ENCODE measurements at regions not wholly inside any gene's neighbourhood (a gene's known extent, or its start where the extent isn't known, plus 50 kb on each side); places are given as distances from the start of the nearest gene placed in this dataset.
"Not testable (repeated sequence)": the region's sequence is repeated elsewhere in the genome, so short reads cannot be mapped to it uniquely, and the experiment has no call there.

- H3K9me3 ChIP-seq (ENCODE audit: control insufficient read depth in 2 of 2, insufficient read depth in 1 of 2, low read depth in 1 of 2, low read length in 1 of 2); H3K36me3 ChIP-seq (ENCODE audit: control insufficient read depth in 3 of 3, insufficient read depth in 2 of 3, low read depth in 1 of 3, low read length in 3 of 3); H3K27ac ChIP-seq (ENCODE audit: low read depth in 1 of 3, low read length in 2 of 3); FAIRE-seq; H3K4me1 ChIP-seq (ENCODE audit: control insufficient read depth in 3 of 3, insufficient read depth in 2 of 3, low read depth in 1 of 3, low read length in 2 of 3); H3K4me3 ChIP-seq (ENCODE audit: low read depth in 1 of 3, low read length in 3 of 3); H3K27me3 ChIP-seq (ENCODE audit: control insufficient read depth in 3 of 3, insufficient read depth in 3 of 3, low read length in 3 of 3): not testable (repeated sequence)
- WGBS, 3 donors: 78% methylated on average over 8 of the region's 8 CpGs
- DNase-seq: peak in 1 of 2 donors; percentile 9
Observed at GRCh38 chr4:22598113-22599047, 82.5 kb upstream of the ADGRA3 start.

GRCh38 chr4:22599228-22599928, 83.5 kb upstream of the ADGRA3 start:
- not testable (repeated sequence) for H3K27me3 ChIP-seq (ENCODE audit: control insufficient read depth in 3 of 3, insufficient read depth in 3 of 3, low read length in 3 of 3); FAIRE-seq; DNase-seq; H3K4me1 ChIP-seq (ENCODE audit: control insufficient read depth in 3 of 3, insufficient read depth in 2 of 3, low read depth in 1 of 3, low read length in 2 of 3); H3K36me3 ChIP-seq (ENCODE audit: control insufficient read depth in 3 of 3, insufficient read depth in 2 of 3, low read depth in 1 of 3, low read length in 3 of 3); H3K4me3 ChIP-seq (ENCODE audit: low read depth in 1 of 3, low read length in 3 of 3); H3K9me3 ChIP-seq (ENCODE audit: control insufficient read depth in 2 of 2, insufficient read depth in 1 of 2, low read depth in 1 of 2, low read length in 1 of 2); H3K27ac ChIP-seq (ENCODE audit: low read depth in 1 of 3, low read length in 2 of 3)
- WGBS, 3 donors: 90 to 96% (median 93%) methylated on average over 21 to 22 of the region's 22 CpGs

- H3K4me1 ChIP-seq (ENCODE audit: control insufficient read depth in 3 of 3, insufficient read depth in 2 of 3, low read depth in 1 of 3, low read length in 2 of 3); H3K36me3 ChIP-seq (ENCODE audit: control insufficient read depth in 3 of 3, insufficient read depth in 2 of 3, low read depth in 1 of 3, low read length in 3 of 3); H3K9me3 ChIP-seq (ENCODE audit: control insufficient read depth in 2 of 2, insufficient read depth in 1 of 2, low read depth in 1 of 2, low read length in 1 of 2); H3K27ac ChIP-seq (ENCODE audit: low read depth in 1 of 3, low read length in 2 of 3); DNase-seq; H3K27me3 ChIP-seq (ENCODE audit: control insufficient read depth in 3 of 3, insufficient read depth in 3 of 3, low read length in 3 of 3); FAIRE-seq; H3K4me3 ChIP-seq (ENCODE audit: low read depth in 1 of 3, low read length in 3 of 3): not testable (repeated sequence)
- whole genome bisulfite sequencing, 3 donors: 87 to 94% (median 92%) methylated on average over 8 of the region's 8 CpGs
Observed at GRCh38 chr4:22599929-22600432, 84.1 kb upstream of the ADGRA3 start.

- not testable (repeated sequence) for H3K36me3 ChIP-seq (ENCODE audit: control insufficient read depth in 3 of 3, insufficient read depth in 2 of 3, low read depth in 1 of 3, low read length in 3 of 3); FAIRE-seq; H3K27me3 ChIP-seq (ENCODE audit: control insufficient read depth in 3 of 3, insufficient read depth in 3 of 3, low read length in 3 of 3); H3K9me3 ChIP-seq (ENCODE audit: control insufficient read depth in 2 of 2, insufficient read depth in 1 of 2, low read depth in 1 of 2, low read length in 1 of 2); H3K27ac ChIP-seq (ENCODE audit: low read depth in 1 of 3, low read length in 2 of 3); H3K4me1 ChIP-seq (ENCODE audit: control insufficient read depth in 3 of 3, insufficient read depth in 2 of 3, low read depth in 1 of 3, low read length in 2 of 3); DNase-seq; H3K4me3 ChIP-seq (ENCODE audit: low read depth in 1 of 3, low read length in 3 of 3)
- 88 to 97% (median 95%) methylated on average over 6 of the region's 6 CpGs for WGBS, 3 donors
Observed at GRCh38 chr4:22601638-22602037, 85.8 kb upstream of the ADGRA3 start.

- FAIRE-seq (no peak), DNase-seq (peak; percentile 55 to 67)
- Histone ChIP-seq H3K4me1 (ENCODE audit: control insufficient read depth in 3 of 3, insufficient read depth in 2 of 3, low read depth in 1 of 3, low read length in 2 of 3) (no peaks in the 10 kb centered on the region), H3K27ac (ENCODE audit: low read depth in 1 of 3, low read length in 2 of 3) (no peak overlapping the region), H3K9me3 (ENCODE audit: control insufficient read depth in 2 of 2, insufficient read depth in 1 of 2, low read depth in 1 of 2, low read length in 1 of 2) (no peaks in the 10 kb centered on the region), H3K27me3 (ENCODE audit: control insufficient read depth in 3 of 3, insufficient read depth in 3 of 3, low read length in 3 of 3) (no peaks in the 10 kb centered on the region), H3K4me3 (ENCODE audit: low read depth in 1 of 3, low read length in 3 of 3) (no peak overlapping the region), H3K36me3 (ENCODE audit: control insufficient read depth in 3 of 3, insufficient read depth in 2 of 3, low read depth in 1 of 3, low read length in 3 of 3) (no peaks in the 10 kb centered on the region)
- 10 to 37% (median 19%) methylated on average over 3 of the region's 3 CpGs for WGBS, 3 donors
Observed at GRCh38 chr4:22607382-22607781, 85.4 kb upstream of the GBA3 start.

GRCh38 chr4:22609951-22610525, 82.7 kb upstream of the GBA3 start:
- not testable (repeated sequence) for DNase-seq; H3K27me3 ChIP-seq (ENCODE audit: control insufficient read depth in 3 of 3, insufficient read depth in 3 of 3, low read length in 3 of 3); H3K9me3 ChIP-seq (ENCODE audit: control insufficient read depth in 2 of 2, insufficient read depth in 1 of 2, low read depth in 1 of 2, low read length in 1 of 2); H3K36me3 ChIP-seq (ENCODE audit: control insufficient read depth in 3 of 3, insufficient read depth in 2 of 3, low read depth in 1 of 3, low read length in 3 of 3); H3K27ac ChIP-seq (ENCODE audit: low read depth in 1 of 3, low read length in 2 of 3); FAIRE-seq; H3K4me3 ChIP-seq (ENCODE audit: low read depth in 1 of 3, low read length in 3 of 3); H3K4me1 ChIP-seq (ENCODE audit: control insufficient read depth in 3 of 3, insufficient read depth in 2 of 3, low read depth in 1 of 3, low read length in 2 of 3)
- 63 to 74% (median 65%) methylated on average over 3 of the region's 3 CpGs for WGBS, 3 donors

GRCh38 chr4:22614114-22614513, 78.6 kb upstream of the GBA3 start:
- Histone ChIP-seq H3K27me3 (ENCODE audit: control insufficient read depth in 3 of 3, insufficient read depth in 3 of 3, low read length in 3 of 3) (no peaks in the 10 kb centered on the region), H3K4me1 (ENCODE audit: control insufficient read depth in 3 of 3, insufficient read depth in 2 of 3, low read depth in 1 of 3, low read length in 2 of 3) (no peaks in the 10 kb centered on the region), H3K27ac (ENCODE audit: low read depth in 1 of 3, low read length in 2 of 3) (no peak overlapping the region), H3K9me3 (ENCODE audit: control insufficient read depth in 2 of 2, insufficient read depth in 1 of 2, low read depth in 1 of 2, low read length in 1 of 2) (no peaks in the 10 kb centered on the region), H3K36me3 (ENCODE audit: control insufficient read depth in 3 of 3, insufficient read depth in 2 of 3, low read depth in 1 of 3, low read length in 3 of 3) (no peaks in the 10 kb centered on the region), H3K4me3 (ENCODE audit: low read depth in 1 of 3, low read length in 3 of 3) (no peak overlapping the region)
- 73 to 78% (median 77%) methylated on average over 2 of the region's 2 CpGs for WGBS, 3 donors
- DNase-seq (no peak), FAIRE-seq (no peak)

GRCh38 chr4:22616516-22616915, 76.2 kb upstream of the GBA3 start:
- 61 to 78% (median 62%) methylated on average over 3 of the region's 3 CpGs for WGBS, 3 donors
- Histone ChIP-seq H3K4me1 (ENCODE audit: control insufficient read depth in 3 of 3, insufficient read depth in 2 of 3, low read depth in 1 of 3, low read length in 2 of 3) (no peaks in the 10 kb centered on the region), H3K4me3 (ENCODE audit: low read depth in 1 of 3, low read length in 3 of 3) (no peak overlapping the region), H3K36me3 (ENCODE audit: control insufficient read depth in 3 of 3, insufficient read depth in 2 of 3, low read depth in 1 of 3, low read length in 3 of 3) (no peaks in the 10 kb centered on the region), H3K9me3 (ENCODE audit: control insufficient read depth in 2 of 2, insufficient read depth in 1 of 2, low read depth in 1 of 2, low read length in 1 of 2) (no peaks in the 10 kb centered on the region), H3K27ac (ENCODE audit: low read depth in 1 of 3, low read length in 2 of 3) (no peak overlapping the region), H3K27me3 (ENCODE audit: control insufficient read depth in 3 of 3, insufficient read depth in 3 of 3, low read length in 3 of 3) (no peaks in the 10 kb centered on the region)
- FAIRE-seq: no peak
- no peak for DNase-seq

All from small intestine (tissue), 7 donors.